Stimulated activated CD4-positive, alpha-beta T cell treated with anti-CD3 and anti-CD28 coated beads, Interleukin-1b, Interleukin-23, amount 100 ng/mL, for 48 hours (primary cell): ENCODE measurements at regions not wholly inside any gene's neighbourhood (a gene's known extent, or its start where the extent isn't known, plus 50 kb on each side); places are given as distances from the start of the nearest gene placed in this dataset.
"Not testable (repeated sequence)": the region's sequence is repeated elsewhere in the genome, so short reads cannot be mapped to it uniquely, and the experiment has no call there.

Source experiments
- DNase-seq: peaks from one replicate; pipeline ENCODE4 v3.0.0-alpha.2; 2020

DNA sequence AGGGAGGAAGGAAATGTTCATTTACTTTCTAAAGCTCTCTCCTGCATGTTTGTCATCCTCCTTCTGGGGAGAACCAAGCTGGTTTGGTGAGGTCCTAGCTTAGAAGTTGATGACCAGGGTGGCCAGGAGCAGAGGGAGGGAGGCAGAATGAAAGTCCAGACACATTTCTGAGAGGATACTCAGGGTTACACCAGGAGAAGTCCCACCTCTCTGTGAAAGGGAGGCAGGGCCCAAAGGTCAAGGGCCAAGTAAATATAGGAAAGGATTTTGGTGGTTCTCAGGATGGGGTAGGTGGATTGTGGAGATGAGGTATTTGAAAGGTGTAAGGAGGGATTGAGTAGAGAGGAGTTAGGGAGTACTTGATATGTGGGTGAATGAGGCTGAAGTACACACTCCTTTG is 58.0 kb upstream of the FBXO11 start:
- DNase-seq: no peak

DNA sequence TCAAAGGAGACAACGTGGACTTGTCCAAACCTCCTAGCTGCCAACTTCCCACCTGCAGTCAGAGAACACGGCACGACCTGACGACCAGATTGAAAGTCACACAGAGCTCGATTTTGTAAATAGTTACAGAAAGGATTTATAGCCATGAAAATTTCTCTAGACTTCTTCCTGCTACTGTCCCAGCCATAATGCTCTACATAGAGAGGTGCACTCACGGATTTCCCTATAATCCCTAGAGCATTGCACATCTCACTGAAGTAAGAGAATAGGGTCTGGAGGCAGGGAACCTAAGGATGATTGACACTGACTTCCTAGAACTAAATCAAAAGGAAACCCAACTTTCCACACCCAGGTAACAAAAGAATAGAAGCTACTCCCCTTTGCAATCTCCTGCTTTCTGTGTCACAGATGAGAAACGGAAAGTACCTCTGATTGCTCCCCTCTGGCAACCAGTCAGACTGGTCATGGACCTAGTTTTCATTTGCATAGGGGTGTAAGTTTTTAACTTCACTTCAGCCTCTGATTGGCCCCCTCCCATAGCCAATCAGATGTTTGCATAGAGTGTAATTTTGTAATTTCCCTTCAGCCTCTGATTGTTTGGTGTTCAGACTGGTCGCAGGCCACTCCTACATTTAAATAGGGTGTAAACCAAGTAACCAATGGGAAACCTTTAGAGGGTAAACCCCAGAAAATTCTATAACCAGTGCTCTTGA is 58.6 kb upstream of the FBXO11 start:
- DNase-seq: no peak

GRCh38 chr2:47976728-47977127 is 70.4 kb upstream of the FBXO11 start:
- not testable (repeated sequence) for DNase-seq

- no peak for DNase-seq
These were observed 77.7 kb upstream of the FBXO11 start for GRCh38 chr2:47984041-47984440.

DNA sequence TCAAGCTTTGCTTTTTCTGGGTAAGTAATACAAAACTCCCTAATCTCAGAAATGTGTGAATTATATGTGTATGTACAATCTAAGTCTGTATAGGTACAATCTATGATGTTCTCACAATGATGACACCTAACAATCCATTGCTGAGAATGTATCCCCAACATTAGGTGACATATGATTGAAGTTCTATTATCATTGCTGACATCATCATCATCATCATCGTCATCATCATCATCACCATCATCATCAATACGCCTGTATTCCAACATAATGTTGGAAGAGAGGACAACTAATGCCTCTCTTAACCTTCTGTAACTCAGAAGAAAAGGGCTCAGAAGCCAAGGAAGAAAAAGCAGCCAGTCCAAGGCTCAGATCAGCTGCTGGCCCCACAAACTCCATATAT is 84.2 kb upstream of the FBXO11 start:
- DNase-seq: no peak

GRCh38 chr2:47992671-47993070 is 86.4 kb upstream of the FBXO11 start:
- DNase-seq: no peak

- DNase-seq: no peak
These were observed 90.5 kb upstream of the FBXO11 start for GRCh38 chr2:47996808-47997207.

GRCh38 chr2:47999512-47999911 is 93.2 kb upstream of the FBXO11 start:
- no peak for DNase-seq

DNA sequence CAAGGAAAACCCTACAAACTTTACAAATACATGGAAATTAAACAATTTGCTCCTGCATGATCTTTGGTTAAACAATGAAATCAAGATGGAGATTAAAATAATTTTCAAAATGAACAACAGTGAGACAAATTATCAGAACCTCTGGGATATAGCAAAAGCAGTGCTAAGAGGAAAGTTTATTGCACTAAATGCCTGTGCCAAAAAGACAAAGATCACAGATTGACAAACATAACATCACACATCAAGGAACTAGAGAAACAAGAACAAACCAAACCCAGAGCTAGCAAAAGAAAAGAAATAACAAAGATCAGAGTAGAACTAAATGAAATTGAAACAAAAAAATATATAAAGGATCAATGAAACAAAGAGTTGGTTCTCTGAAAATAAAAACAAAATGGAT is 95.2 kb upstream of the FBXO11 start:
- no peak for DNase-seq

GRCh38 chr2:48006094-48006493 is 99.8 kb upstream of the FBXO11 start:
- no peak for DNase-seq

DNA sequence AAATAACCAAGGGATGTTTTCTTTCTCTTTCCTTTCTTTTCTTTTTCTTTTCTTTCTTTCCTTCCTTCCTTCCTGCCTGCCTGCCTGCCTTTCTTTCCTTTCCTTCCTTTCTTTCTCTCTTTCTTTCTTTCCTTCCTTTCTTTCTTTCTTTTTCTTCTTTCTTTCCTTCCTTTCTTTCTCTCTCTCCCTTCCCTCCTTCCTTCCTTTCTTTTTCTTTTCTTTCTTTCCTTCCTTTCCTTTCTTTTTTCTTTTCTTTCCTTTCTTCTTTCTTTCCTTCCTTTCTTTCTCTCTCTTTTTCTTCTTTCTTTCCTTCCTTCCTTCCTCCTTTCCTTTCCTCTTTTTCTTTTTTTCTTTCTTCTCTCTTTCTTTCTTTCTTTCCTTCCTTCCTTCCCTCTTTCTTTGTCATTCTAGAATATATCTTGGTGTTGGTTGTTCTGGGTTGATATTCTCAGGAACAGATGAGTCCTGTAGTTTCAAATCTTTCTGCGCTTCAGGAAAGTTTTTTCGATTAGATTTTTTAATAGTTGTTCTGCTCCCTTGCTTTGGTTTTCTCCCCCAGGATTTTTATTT is 101.5 kb upstream of the FBXO11 start:
- DNase-seq: no peak

GRCh38 chr2:48009256-48009655 is 103.0 kb upstream of the FBXO11 start:
- no peak for DNase-seq

GRCh38 chr2:48015421-48015820 is 109.1 kb upstream of the FBXO11 start:
- DNase-seq: no peak

- no peak for DNase-seq
These were observed 110.1 kb upstream of the FBXO11 start for GRCh38 chr2:48016225-48017019.

- no peak for DNase-seq
These were observed 110.8 kb upstream of the FBXO11 start for GRCh38 chr2:48017136-48017535.

DNA sequence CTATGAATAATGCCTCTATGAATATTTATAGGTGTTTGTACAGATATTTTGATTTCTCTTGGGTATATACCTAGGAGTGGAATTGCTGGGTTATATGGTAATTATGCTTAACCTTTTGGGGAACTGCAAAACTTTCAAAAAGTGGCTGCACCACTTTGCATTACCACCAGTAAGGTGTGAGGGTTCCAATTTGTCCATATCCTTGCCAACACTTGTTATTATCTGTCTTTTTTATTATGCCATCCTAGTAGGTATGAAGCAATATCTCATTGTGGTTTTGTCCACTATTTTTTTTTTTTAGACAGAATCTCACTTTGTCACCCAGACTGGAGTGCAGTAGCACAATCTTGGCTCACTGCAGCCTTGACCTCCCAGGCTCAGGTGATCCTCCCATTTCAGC is 112.2 kb upstream of the FBXO11 start:
- DNase-seq: no peak

DNA sequence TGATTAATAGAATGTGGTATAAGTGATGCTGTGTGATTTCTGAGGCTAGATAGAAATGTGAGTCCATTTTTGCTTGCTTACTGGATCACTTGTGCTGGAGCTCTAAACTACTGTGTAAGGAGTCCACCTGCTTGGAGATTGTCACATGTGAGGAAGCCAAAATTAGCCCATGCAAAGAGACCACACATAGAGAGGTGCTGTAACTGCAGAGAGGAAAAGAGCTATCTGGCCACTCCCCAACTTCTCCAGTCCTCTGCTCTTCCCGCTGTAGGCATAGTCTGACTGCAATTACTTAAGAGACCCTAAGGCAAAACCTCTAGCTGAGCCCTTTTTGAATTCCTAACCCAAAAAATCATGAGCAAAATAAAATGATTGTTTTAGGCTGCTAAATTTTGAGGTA is 120.6 kb upstream of the FBXO11 start:
- DNase-seq: no peak

DNA sequence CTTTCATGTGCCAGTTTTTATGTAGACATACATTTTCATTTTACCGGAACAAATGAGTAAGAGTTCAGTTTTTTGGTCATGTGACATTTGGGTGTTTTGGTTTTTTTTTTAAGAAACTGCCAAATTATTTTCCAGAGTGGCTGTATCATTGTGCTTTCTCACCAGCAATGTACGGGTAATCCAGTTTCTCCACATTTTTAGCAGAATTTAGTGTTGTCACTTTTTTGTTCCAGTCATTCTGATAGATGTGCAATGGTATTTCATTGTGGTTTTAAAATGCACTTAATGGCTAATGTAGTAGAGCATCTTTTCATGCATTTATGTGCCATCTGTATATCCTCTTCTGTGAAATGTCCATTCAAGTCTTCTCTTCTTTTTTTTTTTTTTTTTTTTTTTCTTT is 126.5 kb upstream of the FBXO11 start:
- DNase-seq: no peak

- no peak for DNase-seq
These were observed 128.0 kb upstream of the FBXO11 start for GRCh38 chr2:48034295-48034694.

DNA sequence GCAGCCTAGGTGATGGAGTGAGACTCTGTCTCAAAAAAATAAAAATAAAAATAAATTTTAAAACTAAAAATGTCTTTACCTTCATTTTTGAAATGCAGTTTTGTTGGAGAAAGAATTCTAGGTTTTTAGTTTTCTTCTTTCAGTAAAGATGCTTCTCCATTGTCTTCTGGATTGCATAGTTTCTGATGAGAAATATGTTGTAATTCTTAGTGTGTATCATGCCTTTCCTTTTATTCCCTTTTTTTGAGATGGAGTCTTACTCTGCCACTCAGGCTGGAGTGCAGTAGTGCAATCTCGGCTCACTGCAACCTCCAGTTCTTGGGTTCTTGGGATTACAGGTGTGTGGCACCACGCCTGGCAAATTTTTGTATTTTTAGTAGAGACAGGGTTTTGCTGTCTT is 130.0 kb upstream of the FBXO11 start:
- DNase-seq: no peak

DNA sequence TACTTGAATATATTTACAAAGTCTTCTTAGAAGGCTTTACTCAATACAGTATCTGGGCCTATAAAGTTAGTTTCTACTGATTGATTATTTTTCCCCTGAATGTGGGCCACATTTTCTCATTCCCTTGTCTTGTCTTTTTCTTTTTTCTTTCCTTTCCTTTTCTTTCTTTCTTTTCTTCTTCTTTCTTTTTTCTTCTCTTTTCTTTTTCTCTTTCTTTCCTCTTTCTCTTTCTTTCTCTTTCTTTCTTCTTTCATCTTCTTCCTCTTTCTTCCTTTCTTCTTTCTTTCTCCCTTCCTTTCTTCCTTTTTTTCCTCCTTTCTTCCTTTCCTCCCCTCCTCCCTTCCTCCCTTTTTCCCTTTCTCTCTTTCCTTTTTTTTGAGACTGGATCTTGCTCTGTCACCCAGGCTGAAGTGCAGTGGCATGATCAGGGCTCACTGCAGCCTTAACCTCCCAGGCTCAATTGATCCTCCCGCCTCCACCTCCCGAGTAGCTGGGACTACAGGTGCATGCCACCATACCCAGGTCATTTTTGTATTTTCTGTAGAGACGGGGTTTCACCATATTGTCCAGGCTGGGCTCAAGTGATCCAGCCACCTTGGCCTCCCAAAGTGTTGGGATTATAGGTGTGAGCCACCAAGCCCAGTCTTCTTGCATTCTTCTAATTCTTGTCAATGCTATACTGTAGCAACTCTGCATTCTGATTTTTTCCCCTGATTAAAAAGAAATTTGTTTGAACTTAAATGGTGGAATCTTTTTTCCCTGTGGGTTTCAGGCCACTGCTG is 133.1 kb upstream of the FBXO11 start:
- no peak for DNase-seq

GRCh38 chr2:48043131-48043700 is 136.9 kb upstream of the FBXO11 start:
- DNase-seq: no peak

GRCh38 chr2:48043746-48044145 is 137.4 kb upstream of the FBXO11 start:
- DNase-seq: no peak
